Fibroblast of the aortic adventitia (primary cell): ENCODE measurements at regions not wholly inside any gene's neighbourhood (a gene's known extent, or its start where the extent isn't known, plus 50 kb on each side); places are given as distances from the start of the nearest gene placed in this dataset.

Source experiments
- DNase-seq: peaks from one replicate; pipeline ENCODE4 v3.0.0-alpha.2; 2010; ENCODE audit warnings: low read depth
- H3K4me3 ChIP-seq: 2 replicates; pipeline ENCODE4 v1.5.1; 2011; ENCODE audit warnings: low read depth, mild to moderate bottlenecking, control low read depth, low read length, moderate library complexity
- TF ChIP-seq, protein P1 (sequence below): IDR thresholded peaks from 2 replicates; pipeline ENCODE4 v1.5.1; 2011; ENCODE audit warnings: mild to moderate bottlenecking, low read length, control low read depth, inconsistent platforms; ENCODE audit not compliant: insufficient read depth

DNA sequence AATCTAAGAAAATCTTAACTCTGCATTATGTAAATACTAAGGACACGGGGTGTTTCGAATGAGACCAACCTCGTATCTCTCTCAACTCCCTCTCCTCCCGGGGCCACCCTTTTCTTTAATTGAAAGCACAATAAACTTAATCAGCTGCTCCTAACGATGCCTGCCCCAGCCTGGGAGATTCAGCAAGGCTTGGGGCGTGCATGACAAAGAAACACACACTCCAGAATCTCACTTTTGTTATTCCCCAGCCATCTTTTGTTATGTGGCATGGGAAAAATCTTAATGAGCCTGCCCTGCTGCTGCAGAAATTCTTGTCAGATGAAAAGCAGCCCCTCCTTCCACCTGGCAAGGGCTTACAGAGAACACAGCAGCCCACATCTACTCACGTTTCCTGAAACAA is 117.4 kb downstream of the TTLL2 start:
- no peak overlapping the region for H3K4me3 ChIP-seq
- no peak for DNase-seq
- TF ChIP-seq, protein P1, sequence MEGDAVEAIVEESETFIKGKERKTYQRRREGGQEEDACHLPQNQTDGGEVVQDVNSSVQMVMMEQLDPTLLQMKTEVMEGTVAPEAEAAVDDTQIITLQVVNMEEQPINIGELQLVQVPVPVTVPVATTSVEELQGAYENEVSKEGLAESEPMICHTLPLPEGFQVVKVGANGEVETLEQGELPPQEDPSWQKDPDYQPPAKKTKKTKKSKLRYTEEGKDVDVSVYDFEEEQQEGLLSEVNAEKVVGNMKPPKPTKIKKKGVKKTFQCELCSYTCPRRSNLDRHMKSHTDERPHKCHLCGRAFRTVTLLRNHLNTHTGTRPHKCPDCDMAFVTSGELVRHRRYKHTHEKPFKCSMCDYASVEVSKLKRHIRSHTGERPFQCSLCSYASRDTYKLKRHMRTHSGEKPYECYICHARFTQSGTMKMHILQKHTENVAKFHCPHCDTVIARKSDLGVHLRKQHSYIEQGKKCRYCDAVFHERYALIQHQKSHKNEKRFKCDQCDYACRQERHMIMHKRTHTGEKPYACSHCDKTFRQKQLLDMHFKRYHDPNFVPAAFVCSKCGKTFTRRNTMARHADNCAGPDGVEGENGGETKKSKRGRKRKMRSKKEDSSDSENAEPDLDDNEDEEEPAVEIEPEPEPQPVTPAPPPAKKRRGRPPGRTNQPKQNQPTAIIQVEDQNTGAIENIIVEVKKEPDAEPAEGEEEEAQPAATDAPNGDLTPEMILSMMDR, result no peak

DNA sequence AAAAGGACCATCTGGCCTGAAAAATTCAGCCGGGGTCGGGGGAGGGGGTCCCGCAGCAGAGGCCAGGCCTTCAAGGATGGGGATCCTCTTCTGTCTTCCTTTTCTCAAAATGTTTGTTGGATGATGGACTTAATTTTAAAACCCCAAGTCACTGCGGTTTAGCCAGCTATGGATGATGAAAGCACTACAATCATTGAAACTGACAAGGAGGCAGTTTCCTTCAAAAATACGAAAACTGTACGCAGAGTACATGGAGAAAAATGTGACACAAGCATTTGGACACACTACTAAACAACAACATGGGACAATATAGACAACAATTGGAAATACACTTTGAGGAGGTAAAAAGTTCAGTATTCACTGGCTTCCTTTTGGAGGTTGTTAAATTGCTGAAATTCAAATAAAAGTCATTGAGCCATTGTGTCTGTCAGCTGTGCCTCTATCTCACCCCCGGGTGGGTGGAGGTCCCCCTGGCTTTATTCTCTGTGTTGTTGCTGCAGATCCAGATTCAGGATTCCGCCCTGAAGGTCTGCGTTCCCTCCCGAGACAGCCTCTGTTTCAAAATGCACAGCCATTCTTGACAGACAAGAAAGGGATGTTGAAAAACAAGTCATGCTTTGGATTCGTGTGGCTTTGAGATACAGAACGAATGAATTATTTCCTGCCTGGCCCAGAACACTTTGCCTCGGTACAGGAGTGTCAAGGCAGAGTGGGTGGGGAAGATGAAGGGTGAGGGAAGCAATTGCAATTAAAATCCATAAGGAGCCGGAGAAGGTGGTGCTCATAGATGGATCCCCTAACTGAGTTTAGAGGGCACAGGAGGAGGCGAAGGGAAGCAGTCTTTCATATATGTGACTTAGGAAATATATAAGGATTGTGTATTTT is 118.2 kb downstream of the TTLL2 start:
- no peak overlapping the region for H3K4me3 ChIP-seq
- TF ChIP-seq, protein P1, result no peak
- no peak for DNase-seq

DNA sequence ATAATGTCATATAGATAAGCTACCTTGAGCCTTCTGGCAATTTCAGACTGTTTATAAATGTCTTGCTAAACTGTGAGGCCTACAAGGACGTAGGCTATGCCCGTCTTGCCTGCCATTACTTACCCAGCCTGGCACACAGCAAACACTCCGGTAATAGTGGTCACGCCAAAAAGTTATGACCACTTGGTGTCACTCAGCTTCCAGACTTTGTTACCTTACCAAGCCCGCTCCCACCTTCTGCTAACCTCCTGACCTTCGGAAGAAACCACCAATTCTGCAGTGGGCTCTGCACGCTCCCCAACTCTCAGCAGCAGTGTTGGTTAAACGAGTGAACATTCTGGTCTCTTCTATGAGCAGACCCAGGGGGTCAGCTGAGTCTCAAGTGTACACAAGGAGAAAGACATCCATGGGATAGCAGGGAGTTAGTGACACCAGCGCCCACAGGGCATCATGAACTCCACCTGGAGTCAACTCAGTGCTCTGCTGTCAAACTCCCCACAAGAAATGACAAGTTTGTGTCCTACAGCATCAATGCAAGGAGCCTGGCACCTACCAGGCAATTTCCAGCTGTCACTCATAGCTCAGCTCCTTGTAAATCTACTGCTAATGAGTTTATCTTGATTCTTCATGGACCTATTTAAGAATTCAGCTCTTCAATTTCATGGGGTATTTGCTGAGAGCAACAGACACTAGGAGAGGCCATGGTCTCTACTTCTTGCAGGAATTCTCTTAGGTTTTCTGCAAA is 119.9 kb downstream of the TTLL2 start:
- H3K4me3 ChIP-seq, result no peak overlapping the region
- no peak for DNase-seq
- TF ChIP-seq, protein P1, result no peak

DNA sequence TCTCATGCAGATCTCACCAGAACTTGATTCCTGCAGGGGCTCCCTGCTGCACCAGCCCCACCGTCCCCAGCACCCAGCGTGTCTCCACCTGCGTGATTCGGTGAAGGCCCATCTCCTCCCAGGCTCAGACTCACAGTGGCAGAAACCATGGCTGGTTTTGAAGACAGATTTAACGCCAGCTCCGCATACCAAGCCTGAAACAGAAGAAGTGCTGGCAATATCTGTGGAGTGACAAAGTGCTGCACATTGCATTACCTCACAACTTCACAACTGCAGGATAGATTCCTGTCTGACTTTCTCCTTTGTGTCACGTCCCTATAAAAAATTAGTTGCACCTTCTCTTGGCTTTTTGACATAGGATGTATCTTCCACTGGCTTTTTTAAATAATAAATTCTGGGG is 120.7 kb downstream of the TTLL2 start:
- no peak for DNase-seq
- H3K4me3 ChIP-seq, result no peak overlapping the region

DNA sequence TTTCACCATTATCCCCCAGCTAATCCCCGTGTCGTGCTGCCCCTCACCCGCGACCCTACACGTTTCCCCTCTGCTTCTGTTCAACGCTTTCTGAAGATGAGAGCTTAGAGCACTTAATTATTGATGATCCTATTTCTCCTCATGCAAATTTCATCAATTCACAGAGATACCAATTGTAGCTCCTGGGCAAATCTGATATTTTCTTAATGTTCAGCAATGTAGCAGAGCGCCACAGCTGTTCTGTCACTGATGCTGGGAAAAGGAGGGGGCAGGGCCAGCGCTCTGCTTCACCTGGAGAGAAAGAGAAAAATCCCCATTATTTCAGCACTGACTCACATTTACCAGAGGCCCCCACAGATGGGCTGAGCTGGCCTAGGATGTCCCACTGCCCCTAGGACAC is 121.2 kb downstream of the TTLL2 start:
- DNase-seq, result no peak
- no peak overlapping the region for H3K4me3 ChIP-seq
- TF ChIP-seq, protein P1, result no peak

More for the DNA sequence above, 120.7 kb downstream of the TTLL2 start:
- TF ChIP-seq, protein P1, result no peak

DNA sequence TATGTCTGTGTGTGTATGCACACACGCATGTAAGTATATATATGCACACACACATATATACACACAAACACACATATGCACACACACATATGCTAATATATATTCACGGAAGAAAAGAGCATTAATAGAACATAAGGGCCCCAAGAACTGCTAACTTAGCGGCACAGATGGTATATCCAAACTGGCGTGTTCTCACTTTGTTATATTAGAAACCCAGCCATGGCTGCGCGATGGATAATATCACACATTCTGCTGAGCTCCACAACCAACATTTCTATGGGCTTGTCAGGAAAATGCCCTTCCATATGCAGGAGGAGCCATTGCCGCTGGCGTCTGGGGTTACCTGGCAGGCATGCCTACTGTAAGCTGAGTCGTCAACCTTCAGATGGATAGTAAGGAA is 122.1 kb downstream of the TTLL2 start:
- no peak overlapping the region for H3K4me3 ChIP-seq
- TF ChIP-seq, protein P1, result no peak
- no peak for DNase-seq
